ENCODE measurements at regions not wholly inside any gene's neighbourhood (a gene's known extent, or its start where the extent isn't known, plus 50 kb on each side); places are given as distances from the start of the nearest gene placed in this dataset.

- no peaks in the 10 kb centered on the region for H3K9me3 ChIP-seq (ENCODE audit: severe bottlenecking)
- no peak for TF ChIP-seq CTCF (IDR thresholded peaks at IDR 0.05; ENCODE audit: low read depth, low read length)
- no peaks in the 10 kb centered on the region for H3K36me3 ChIP-seq
- DNase-seq, result no peak
- H3K27ac ChIP-seq, result no peak overlapping the region
- H3K27me3 ChIP-seq (ENCODE audit: insufficient read depth, low read depth, severe bottlenecking), result peaks cover 16% of the 10 kb centered on the region
- no peak overlapping the region for H3K4me3 ChIP-seq (ENCODE audit: low read depth, low read length)
Measured at GRCh38 chr7:28299556-28299955, 112.8 kb upstream of the CREB5 start.

GRCh38 chr7:28300488-28300887 is 111.8 kb upstream of the CREB5 start:
- Histone ChIP-seq H3K9me3 (ENCODE audit: severe bottlenecking) (no peaks in the 10 kb centered on the region), H3K27me3 (ENCODE audit: insufficient read depth, low read depth, severe bottlenecking) (peaks cover 21% of the 10 kb centered on the region), H3K36me3 (no peaks in the 10 kb centered on the region), H3K27ac (no peak overlapping the region), H3K4me3 (ENCODE audit: low read depth, low read length) (no peak overlapping the region)
- DNase-seq, result no peak
- TF ChIP-seq CTCF (IDR thresholded peaks at IDR 0.05; ENCODE audit: low read depth, low read length), result no peak

GRCh38 chr7:28301148-28301641 is 111.1 kb upstream of the CREB5 start:
- Histone ChIP-seq H3K4me3 (ENCODE audit: low read depth, low read length) (no peak overlapping the region), H3K27me3 (ENCODE audit: insufficient read depth, low read depth, severe bottlenecking) (peaks cover 21% of the 10 kb centered on the region), H3K27ac (no peak overlapping the region), H3K9me3 (ENCODE audit: severe bottlenecking) (no peaks in the 10 kb centered on the region), H3K36me3 (no peaks in the 10 kb centered on the region)
- no peak for DNase-seq
- TF ChIP-seq CTCF (IDR thresholded peaks at IDR 0.05; ENCODE audit: low read depth, low read length), result no peak

- H3K27me3 ChIP-seq (ENCODE audit: insufficient read depth, low read depth, severe bottlenecking), result peaks cover 12% of the 10 kb centered on the region
- H3K4me3 ChIP-seq (ENCODE audit: low read depth, low read length), result no peak overlapping the region
- H3K27ac ChIP-seq, result no peak overlapping the region
- DNase-seq, result no peak
- TF ChIP-seq CTCF (IDR thresholded peaks at IDR 0.05; ENCODE audit: low read depth, low read length), result no peak
- no peaks in the 10 kb centered on the region for H3K9me3 ChIP-seq (ENCODE audit: severe bottlenecking)
- H3K36me3 ChIP-seq, result no peaks in the 10 kb centered on the region
Measured at GRCh38 chr7:28304290-28304689, 108.0 kb upstream of the CREB5 start.

- Histone ChIP-seq H3K36me3 (no peaks in the 10 kb centered on the region), H3K27me3 (ENCODE audit: insufficient read depth, low read depth, severe bottlenecking) (peaks cover 50% of the 10 kb centered on the region), H3K9me3 (ENCODE audit: severe bottlenecking) (no peaks in the 10 kb centered on the region), H3K27ac (no peak overlapping the region), H3K4me3 (ENCODE audit: low read depth, low read length) (no peak overlapping the region)
- no peak for DNase-seq
- TF ChIP-seq CTCF (IDR thresholded peaks at IDR 0.05; ENCODE audit: low read depth, low read length), result no peak
Measured at GRCh38 chr7:28309704-28310459, 102.4 kb upstream of the CREB5 start.

GRCh38 chr7:28310460-28310848 is 101.9 kb upstream of the CREB5 start:
- no peak for TF ChIP-seq CTCF (IDR thresholded peaks at IDR 0.05; ENCODE audit: low read depth, low read length)
- Histone ChIP-seq H3K4me3 (ENCODE audit: low read depth, low read length) (no peak overlapping the region), H3K36me3 (no peaks in the 10 kb centered on the region), H3K27ac (no peak overlapping the region), H3K9me3 (ENCODE audit: severe bottlenecking) (no peaks in the 10 kb centered on the region), H3K27me3 (ENCODE audit: insufficient read depth, low read depth, severe bottlenecking) (peaks cover 53% of the 10 kb centered on the region)
- no peak for DNase-seq
